K562 (cell line): ENCODE measurements at regions not wholly inside any gene's neighbourhood (a gene's known extent, or its start where the extent isn't known, plus 50 kb on each side); places are given as distances from the start of the nearest gene placed in this dataset.

ENCODE experiments used
- GTF2F1 ChIP-seq: IDR thresholded peaks from 2 replicates; pipeline ENCODE4 v1.6.1; 2011; ENCODE audit warnings: low read depth, low read length, improper control_type of control experiment
- RFX5 ChIP-seq: IDR thresholded peaks from 2 replicates; pipeline ENCODE4 v1.6.1; 2011; ENCODE audit warnings: low read depth, mild to moderate bottlenecking, improper control_type of control experiment, low read length
- SMARCA5 ChIP-seq: fragments of 450-650 bp; IDR thresholded peaks from 2 replicates; pipeline ENCODE4 v1.6.1; 2016
- SUPT5H ChIP-seq: fragments of 450-650 bp; IDR thresholded peaks from 2 replicates; pipeline ENCODE4 v1.6.1; 2016
- XRCC4 ChIP-seq: IDR thresholded peaks from one replicate; pipeline ENCODE4 v1.6.1; 2011; ENCODE audit not compliant: insufficient read depth, insufficient read length; ENCODE audit errors: extremely low read depth
- ZNF263 ChIP-seq: sonication (generic); formaldehyde crosslinking; IDR thresholded peaks from 2 replicates; pipeline ENCODE4 v1.8.0; 2022; ENCODE audit warnings: mild to moderate bottlenecking, missing genetic modification reagents, borderline replicate concordance
- ZNF785 ChIP-seq: fragments of 250-450 bp; sonication (Bioruptor Pico); IDR thresholded peaks from 2 replicates; pipeline ENCODE4 v1.4.0; 2020; ENCODE audit warnings: mild to moderate bottlenecking
- TF ChIP-seq, protein P1 (sequence below): fragments of 450-650 bp; formaldehyde crosslinking; IDR thresholded peaks from 2 replicates; pipeline ENCODE4 v1.4.0; 2022; ENCODE audit warnings: missing genetic modification characterization
- TF ChIP-seq, protein P2 (sequence below), 3 experiments: IDR thresholded peaks in 2 of 3; conservative IDR thresholded peaks in 1 of 3; 2 replicates each; pipeline ENCODE4 v1.5.1; 2011 to 2012; ENCODE audit warnings: low read length in 3 of 3, mild to moderate bottlenecking in 3 of 3, control low read depth in 2 of 3, improper control_type of control experiment in 1 of 3, inconsistent platforms in 1 of 3, low read depth in 1 of 3, mixed read lengths in 1 of 3, moderate library complexity in 1 of 3; ENCODE audit not compliant: insufficient read depth in 2 of 3
- TF ChIP-seq, protein P3 (sequence below): sonication (generic); formaldehyde crosslinking; IDR thresholded peaks from 2 replicates; pipeline ENCODE4 v1.9.0; 2022; ENCODE audit warnings: mild to moderate bottlenecking, missing genetic modification reagents
- TF ChIP-seq, protein P4 (sequence below): sonication (generic); formaldehyde crosslinking; IDR thresholded peaks from 2 replicates; pipeline ENCODE4 v1.8.0; 2022; ENCODE audit warnings: mild to moderate bottlenecking, low read depth, missing genetic modification reagents
- TF ChIP-seq, protein P5 (sequence below): fragments of 250-450 bp; sonication (Bioruptor Pico); IDR thresholded peaks from 2 replicates; pipeline ENCODE4 v1.5.0; 2021; ENCODE audit warnings: mild to moderate bottlenecking, borderline replicate concordance

DNA sequence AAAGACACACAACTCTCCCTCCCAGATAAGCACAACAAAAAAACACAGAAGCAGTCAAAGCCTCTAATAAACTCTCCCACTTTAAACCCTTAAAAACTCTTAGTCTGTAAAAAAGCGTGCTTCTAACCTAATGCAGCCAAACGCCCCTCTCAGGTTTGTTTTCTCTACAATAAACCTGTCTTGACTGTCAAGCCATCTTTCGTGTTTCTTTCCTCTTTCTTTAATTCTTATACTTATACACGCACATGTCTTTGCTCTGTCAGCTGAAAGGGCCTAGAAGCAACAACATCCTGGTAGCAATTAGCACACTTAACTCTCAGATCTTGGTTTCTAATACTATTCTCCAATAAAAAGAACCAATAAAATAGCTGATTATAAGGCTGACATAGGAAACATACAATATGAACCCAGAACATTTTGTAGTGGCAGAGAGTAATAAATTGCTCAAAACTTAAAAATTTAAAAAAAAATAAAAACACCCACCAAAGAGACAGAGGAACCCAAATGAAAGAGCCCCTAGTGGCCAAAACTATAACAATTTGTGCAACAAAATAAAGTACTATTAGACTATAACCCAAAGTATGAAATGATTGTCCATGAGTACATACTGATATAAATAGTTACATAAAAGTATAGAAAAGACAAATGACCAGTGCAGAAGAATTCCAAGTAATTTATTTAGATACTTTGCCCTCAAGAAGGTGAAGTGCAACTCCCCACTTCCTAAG is 440.4 kb upstream of the ADGRL3 start:
- TF ChIP-seq, protein P1, sequence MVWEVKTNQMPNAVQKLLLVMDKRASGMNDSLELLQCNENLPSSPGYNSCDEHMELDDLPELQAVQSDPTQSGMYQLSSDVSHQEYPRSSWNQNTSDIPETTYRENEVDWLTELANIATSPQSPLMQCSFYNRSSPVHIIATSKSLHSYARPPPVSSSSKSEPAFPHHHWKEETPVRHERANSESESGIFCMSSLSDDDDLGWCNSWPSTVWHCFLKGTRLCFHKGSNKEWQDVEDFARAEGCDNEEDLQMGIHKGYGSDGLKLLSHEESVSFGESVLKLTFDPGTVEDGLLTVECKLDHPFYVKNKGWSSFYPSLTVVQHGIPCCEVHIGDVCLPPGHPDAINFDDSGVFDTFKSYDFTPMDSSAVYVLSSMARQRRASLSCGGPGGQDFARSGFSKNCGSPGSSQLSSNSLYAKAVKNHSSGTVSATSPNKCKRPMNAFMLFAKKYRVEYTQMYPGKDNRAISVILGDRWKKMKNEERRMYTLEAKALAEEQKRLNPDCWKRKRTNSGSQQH (CRISPR knock-in tag), result no peak
- no peak for TF ChIP-seq GTF2F1
- TF ChIP-seq, protein P2, sequence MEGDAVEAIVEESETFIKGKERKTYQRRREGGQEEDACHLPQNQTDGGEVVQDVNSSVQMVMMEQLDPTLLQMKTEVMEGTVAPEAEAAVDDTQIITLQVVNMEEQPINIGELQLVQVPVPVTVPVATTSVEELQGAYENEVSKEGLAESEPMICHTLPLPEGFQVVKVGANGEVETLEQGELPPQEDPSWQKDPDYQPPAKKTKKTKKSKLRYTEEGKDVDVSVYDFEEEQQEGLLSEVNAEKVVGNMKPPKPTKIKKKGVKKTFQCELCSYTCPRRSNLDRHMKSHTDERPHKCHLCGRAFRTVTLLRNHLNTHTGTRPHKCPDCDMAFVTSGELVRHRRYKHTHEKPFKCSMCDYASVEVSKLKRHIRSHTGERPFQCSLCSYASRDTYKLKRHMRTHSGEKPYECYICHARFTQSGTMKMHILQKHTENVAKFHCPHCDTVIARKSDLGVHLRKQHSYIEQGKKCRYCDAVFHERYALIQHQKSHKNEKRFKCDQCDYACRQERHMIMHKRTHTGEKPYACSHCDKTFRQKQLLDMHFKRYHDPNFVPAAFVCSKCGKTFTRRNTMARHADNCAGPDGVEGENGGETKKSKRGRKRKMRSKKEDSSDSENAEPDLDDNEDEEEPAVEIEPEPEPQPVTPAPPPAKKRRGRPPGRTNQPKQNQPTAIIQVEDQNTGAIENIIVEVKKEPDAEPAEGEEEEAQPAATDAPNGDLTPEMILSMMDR (IDR thresholded peaks at IDR 0.05 in 2 of 3, conservative IDR thresholded peaks at IDR 0.05 in 1 of 3; ENCODE audit: insufficient read depth in 2 of 3, low read depth in 1 of 3, low read length in 3 of 3), result no peak
- TF ChIP-seq XRCC4, result no peak
- TF ChIP-seq SMARCA5, result no peak
- TF ChIP-seq ZNF785 (CRISPR knock-in tag), result no peak
- TF ChIP-seq, protein P3, sequence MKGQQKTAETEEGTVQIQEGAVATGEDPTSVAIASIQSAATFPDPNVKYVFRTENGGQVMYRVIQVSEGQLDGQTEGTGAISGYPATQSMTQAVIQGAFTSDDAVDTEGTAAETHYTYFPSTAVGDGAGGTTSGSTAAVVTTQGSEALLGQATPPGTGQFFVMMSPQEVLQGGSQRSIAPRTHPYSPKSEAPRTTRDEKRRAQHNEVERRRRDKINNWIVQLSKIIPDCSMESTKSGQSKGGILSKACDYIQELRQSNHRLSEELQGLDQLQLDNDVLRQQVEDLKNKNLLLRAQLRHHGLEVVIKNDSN, result no peak
- TF ChIP-seq, protein P4, sequence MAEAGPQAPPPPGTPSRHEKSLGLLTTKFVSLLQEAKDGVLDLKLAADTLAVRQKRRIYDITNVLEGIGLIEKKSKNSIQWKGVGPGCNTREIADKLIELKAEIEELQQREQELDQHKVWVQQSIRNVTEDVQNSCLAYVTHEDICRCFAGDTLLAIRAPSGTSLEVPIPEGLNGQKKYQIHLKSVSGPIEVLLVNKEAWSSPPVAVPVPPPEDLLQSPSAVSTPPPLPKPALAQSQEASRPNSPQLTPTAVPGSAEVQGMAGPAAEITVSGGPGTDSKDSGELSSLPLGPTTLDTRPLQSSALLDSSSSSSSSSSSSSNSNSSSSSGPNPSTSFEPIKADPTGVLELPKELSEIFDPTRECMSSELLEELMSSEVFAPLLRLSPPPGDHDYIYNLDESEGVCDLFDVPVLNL, result no peak
- TF ChIP-seq SUPT5H, result no peak
- no peak for TF ChIP-seq RFX5
- TF ChIP-seq, protein P5, sequence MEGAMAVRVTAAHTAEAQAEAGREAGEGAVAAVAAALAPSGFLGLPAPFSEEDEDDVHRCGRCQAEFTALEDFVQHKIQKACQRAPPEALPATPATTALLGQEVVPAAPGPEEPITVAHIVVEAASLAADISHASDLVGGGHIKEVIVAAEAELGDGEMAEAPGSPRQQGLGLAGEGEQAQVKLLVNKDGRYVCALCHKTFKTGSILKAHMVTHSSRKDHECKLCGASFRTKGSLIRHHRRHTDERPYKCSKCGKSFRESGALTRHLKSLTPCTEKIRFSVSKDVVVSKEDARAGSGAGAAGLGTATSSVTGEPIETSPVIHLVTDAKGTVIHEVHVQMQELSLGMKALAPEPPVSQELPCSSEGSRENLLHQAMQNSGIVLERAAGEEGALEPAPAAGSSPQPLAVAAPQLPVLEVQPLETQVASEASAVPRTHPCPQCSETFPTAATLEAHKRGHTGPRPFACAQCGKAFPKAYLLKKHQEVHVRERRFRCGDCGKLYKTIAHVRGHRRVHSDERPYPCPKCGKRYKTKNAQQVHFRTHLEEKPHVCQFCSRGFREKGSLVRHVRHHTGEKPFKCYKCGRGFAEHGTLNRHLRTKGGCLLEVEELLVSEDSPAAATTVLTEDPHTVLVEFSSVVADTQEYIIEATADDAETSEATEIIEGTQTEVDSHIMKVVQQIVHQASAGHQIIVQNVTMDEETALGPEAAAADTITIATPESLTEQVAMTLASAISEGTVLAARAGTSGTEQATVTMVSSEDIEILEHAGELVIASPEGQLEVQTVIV (CRISPR knock-in tag), result no peak
- TF ChIP-seq ZNF263 (CRISPR knock-in tag), result no peak
